NCI-H524 (cell line): ENCODE measurements at regions not wholly inside any gene's neighbourhood (a gene's known extent, or its start where the extent isn't known, plus 50 kb on each side); places are given as distances from the start of the nearest gene placed in this dataset.

Experiments used
- DNase-seq, 2 experiments: peaks; one replicate each; lab custom pipeline; 2025; lab: John Stamatoyannopoulos, UW

DNA sequence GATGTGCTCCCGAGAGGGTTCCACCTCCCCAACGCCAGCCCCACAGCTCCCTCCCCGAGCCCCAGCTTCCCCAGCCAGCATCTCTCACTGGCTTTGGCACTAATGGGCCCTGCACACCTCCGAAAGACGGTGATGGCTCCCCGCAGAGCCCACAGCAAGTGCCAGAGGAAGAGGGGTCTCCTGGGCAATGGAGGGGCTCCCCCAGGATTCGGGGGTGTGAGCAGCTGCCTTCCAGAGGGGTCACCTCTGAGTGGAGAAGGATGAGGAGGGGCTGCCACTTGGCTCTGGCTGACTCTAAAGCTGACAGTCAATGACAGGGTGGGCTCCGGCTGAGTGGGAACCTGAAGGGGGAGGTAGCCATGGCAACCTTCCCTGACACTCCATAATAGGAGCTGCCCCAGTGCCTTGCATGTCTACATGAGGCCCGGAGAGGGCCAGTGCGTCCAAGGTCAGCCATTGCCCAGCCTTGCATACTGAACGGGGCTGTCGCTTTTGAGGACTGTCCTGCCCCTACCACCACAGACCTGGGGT, 98.6 kb upstream of the SYT13 start:
- no peak for DNase-seq

DNA sequence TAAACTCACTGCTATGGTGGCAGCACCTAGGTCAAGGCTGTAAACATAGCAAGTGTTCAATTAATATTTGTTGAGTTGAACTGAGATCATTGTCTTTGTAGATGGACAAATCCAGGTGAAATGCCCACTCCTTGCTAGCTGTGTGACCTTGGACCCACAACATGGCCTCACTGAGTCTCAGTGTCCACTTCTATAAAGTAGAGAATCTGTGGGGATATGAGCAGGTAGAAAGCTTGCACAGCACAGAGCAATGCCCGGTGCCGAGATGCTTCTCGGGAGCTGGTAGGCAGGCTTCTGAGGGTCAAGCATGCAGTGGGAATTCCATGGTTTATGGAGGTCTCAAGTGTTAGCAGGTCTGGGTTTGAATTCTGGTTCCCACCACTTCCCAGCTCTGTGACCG, 97.9 kb upstream of the SYT13 start:
- DNase-seq, result no peak

DNA sequence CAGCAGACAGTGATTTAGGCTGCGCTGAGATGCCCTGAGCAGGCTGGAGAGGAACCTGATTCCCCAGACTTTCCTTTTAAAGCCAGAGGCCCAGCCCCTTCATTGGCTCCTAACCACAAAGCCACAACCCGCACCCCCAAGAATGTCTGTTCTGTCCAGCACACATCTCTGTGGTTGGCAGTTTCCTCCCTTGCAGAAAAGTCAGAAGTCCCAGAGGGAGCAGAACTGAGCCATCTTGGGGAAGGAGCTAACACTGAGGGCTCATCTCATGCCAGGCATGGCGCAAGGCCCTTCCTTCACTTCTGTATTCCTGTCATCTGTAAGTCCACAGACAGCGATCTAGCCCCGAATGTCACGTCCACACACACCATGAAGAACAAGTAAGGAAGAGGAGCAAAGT, 97.1 kb upstream of the SYT13 start:
- DNase-seq, result peak in 1 of 2 experiments; percentile 10

DNA sequence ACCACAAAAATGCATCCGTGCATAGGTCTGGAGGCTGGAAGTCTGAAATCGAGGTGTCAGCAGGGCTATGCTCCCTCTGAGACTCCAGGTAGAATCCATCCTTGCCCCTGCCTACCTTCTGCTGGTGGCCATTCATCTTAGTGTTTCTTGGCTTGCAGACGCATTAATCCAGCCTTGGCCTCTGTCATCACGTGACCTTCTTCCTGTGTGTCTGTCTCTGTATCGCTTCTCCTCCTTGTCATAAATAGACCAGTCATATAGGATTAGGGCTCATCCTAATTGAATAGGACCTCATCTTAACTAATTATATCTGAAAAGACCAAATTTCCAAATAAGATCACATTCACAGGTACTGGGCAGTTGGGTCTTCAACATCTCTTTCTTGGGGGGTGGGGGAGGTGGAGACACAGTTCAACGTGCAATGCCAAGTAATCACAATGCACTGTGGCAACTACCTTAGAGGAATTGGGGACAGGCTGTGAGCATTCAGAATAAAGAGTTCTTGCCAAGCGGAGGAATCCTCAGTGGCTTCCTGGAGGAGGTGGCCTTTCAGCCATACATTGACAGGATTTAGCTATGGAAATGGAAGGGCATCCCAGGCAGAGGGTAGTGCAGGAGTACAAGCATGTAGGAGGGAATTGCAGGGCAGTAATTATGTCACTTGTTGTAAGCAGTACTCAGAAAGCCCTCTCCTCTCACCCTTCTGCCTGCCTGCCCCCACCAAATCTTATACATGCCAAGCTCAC, 96.2 kb upstream of the SYT13 start:
- DNase-seq, result no peak

DNA sequence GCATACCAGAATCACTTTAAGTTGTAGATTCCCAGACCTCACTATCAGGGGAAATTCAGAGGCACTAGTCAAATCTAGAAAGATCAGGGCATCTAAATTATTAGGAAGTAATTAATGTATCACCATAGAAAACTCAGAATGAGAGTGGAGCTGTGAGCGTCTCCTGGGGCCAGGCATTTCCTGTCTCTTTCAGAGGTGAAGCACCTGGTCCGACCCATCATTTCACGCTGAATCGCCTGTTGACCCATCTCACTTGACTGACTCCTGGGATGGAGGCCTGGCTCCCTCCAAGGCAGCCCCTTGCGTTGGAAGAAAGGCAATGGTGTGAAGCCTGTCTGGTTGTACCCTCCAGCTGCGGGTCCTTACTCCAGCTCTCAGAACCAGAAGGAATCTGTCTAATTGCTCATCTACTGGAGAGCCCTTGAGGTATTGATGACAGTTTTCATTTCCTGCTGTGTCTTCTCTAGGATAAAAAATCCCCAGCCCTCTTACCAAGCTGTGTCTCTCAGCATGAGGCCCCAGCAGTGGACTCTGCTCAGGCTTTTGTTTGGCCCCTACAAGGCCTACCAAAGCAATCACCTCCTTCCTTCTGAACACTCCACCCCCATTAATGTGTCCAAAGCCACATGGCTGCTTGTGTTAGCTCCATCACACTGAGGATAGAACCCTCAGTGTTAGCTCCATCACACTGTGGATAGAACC, 93.2 kb upstream of the SYT13 start:
- peak; percentile 70 to 86 for DNase-seq

DNA sequence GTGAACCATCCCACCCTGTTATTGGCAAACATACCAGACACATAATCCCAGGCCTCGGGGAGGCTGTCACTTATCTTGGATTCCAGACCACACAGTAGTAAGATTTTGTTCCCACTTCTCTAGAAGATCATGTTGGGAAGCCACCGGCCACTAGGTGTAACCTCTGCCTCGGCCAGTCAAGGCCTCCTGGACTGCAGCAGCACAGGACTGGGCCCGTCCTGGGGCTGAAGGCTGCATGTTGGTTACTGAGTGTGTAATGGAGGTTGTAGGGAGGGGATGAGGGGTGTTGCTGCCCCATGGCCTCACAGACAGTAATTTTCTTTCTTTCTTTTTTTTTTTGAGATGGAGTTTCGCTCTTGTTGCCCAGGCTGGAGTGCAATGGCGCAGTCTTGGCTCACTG, 92.4 kb upstream of the SYT13 start:
- no peak for DNase-seq

DNA sequence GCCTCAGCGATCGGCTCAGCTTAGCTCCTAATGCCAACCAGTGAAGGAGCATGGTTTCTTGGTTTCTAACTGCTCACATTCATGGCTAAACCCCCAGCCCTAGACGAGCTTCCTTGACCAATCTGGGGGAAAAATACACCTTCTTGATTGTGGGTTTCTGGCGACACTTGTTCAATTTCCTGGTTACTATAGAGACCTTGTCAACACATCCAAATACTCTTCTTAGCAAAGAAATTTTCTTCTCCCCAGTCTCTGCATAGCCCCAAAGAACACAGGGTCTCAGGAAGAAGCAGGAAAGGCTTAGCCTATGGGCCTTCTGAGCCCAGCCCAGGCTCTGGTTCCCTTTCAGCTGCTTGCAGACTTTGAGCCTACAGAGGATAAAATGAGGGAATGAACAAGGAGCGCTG, 88.5 kb upstream of the SYT13 start:
- DNase-seq, result no peak

DNA sequence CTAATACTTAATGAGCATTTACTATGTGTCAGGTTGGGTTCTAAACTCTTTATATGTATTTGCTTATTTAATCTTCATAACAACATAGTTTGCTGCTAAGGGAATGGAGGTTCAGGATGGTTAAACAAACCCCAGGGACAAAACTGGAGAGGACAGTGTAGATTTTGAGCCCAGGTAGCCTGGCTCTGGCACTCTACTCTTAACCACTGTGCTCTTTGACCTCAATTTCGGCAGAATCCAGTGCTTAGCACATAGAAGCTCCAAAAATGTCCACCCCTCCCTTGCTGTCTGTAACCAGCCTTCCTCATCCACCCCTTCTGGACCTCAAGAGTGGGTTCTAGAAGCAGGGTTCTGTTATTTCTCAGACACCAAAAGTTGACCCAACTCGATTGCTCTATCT, 88.0 kb upstream of the SYT13 start:
- no peak for DNase-seq

DNA sequence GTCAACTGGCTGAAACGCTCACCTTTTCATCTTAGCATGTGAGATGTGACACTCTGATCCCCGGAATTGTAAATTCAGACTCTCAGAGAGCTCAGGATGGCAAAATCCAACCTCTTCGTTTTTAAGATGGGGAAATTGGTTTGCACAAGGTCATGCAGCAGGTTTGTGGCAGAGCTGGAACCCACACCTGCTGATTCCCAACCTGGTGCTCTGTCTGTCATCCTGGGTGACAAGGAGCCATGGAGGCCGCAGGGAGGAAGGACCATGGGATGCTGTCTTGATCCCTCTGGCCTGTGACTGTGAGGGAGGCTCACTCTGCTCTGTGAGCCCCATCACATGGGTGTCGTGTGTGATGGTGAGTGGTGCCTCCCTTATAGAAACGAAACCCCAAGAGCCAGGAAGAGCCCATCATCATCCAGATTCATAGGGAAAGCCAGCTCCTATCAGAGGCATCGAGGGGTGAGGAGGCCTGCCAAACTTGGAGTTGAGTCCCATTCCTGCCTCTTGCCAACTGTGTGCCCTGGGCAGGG, 87.4 kb upstream of the SYT13 start:
- no peak for DNase-seq

DNA sequence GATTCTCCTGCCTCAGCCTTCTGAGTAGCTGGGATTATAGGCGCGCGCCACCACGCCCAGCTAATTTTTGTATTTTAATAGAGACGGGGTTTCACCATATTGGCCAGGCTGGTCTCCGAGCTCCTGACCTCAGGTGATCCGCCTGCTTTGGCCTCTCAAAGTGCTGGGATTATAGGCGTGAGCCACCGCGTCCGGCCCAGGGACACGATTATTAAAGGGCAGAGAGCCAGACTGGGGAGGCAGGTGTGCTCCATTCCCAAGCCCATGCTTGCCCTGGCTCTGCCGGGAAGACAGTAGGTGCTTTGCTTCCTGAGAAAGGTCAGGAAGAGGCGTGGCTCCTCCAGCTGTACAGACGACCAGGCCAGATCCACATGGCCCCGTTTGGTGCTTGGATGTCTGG, 86.3 kb upstream of the SYT13 start:
- DNase-seq, result peak in 1 of 2 experiments; percentile 31

DNA sequence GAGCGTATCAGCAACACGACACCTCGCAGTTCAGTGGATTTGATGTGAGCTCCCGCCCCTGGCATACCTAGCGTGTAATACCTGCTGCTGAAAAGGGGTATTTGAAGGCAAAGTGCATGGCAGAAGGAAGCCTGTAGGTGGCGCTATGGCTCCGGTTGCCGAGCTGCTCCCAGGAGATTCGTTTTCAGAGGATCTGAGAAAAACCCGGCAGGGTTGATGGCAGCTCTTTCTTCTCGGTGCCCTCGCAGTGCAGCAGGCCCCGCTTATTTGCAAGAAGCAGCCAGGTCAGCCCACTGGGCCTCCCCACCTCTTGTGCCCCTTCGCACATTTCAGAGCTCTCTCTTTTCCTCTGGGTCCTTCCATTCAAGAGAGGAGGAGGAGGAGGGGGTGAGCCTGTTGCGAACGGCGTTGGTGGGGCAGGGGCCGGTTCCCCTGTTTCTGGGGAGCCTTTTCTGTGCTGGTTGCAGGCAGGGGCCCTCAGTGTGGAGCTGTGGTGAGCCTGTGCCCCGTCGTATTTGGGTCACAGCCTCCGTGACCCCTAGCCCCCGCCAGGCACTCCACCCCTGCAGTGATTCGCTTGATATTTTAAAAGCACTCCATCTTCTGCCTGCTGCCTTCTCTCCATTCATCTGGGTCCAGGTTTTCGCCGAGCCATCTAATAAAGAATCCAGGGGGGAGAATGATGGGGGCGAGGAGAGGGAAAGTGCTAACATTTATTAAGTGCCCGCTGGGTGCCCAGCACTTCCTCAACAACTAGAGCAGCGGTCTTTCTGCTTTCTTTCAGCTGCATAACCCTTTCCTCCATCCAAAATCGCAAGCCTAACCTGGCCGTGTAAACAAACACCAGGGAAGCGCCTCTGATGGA, 85.3 kb upstream of the SYT13 start:
- DNase-seq, result peak; percentile 72 to 90

DNA sequence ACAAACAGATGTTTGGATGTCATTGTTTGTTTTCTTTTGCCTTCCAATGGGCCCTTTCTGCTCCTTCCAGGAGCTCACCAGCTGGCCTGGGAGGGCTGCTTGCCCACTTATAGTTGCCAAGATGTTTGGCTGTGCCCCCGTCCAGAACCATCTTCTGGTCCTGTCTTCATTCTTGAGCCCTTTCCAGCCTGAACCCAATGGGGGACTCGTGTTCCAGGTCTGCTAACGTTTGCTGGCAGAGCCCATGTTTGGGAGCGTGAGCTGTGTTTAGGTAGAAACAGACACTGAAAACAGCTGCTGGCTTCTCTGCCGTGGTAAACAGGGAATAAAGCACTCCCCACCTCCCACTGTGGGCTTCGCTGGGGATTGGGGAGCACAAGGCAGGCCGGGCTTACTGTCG, 83.2 kb upstream of the SYT13 start:
- DNase-seq, result no peak

DNA sequence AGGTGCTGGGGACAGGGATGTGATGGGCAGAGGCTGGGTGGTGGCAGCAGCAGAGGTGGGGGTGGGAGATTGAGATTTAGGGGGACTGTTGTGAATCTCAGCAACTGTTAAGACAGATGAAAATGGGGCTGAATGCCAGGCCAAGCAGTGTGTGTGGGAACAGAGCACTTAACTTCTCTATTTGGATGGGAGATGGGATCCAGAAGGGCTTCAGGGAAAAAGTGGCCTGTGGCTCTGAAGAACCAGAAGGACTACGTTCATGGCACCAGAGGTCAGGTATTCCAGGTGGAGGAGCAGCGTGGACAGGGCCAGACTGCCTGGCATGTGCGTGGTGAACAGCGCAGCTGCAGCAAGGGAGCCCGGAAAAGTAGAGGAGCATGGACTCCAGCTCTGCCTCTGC, 82.6 kb upstream of the SYT13 start:
- no peak for DNase-seq

DNA sequence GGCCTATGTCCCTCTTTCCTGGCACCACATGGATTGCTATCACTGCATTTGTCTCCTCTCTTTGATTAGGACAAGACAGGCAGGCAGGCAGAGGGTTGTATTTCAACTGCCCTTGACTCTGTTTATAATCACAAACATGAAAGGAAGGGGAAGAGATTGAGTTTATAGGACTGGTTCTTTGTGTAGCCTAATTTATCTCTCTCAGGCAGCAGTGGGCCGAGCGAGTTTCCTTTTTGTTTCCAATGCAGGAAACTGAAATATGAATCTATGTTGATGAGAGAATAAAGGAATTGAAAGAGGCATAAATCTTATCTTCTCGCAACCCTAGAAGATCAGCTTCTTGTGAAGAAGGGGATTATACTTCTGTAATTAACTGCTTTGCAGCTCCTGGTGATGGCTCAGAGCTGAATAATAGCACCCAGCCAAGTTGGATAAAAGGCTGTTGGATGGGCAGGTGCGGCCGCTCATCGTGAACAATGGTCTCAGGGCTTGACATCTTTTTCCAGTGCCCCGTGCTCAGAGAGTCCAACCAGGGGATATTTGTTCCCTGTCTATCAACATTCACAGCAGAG, 80.6 kb upstream of the SYT13 start:
- DNase-seq, result peak in 1 of 2 experiments; percentile 57

DNA sequence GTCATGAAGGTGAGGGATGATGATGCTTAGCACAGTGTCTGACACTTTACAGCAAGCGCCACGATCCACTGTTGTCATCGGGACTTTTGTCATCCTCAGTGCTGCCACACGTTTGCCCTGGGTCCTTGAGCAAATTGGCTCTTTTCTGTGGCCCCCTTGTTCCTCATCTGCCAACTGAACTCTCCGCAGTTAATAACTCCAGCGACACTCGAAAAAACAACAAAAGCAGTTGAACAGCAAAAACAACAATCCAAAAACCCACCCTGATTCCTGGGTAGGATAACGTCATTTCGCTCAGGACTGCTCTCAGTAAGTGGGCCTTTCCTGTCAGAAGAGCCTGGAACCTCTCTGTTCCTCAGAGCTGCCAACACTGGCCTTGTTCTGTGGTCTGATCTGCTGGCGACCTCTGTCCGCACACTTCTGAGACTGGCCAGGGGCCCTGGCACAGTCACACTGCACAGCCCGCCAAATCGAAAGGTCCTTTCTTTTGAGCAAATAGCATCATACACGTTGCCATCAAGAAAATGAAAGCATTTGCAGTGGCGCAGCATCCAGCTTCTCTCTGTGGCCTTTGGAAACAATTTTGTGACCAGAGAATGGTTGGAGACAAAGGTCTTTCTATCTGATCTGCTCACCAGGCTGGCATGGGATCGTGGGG, 79.9 kb upstream of the SYT13 start:
- no peak for DNase-seq

DNA sequence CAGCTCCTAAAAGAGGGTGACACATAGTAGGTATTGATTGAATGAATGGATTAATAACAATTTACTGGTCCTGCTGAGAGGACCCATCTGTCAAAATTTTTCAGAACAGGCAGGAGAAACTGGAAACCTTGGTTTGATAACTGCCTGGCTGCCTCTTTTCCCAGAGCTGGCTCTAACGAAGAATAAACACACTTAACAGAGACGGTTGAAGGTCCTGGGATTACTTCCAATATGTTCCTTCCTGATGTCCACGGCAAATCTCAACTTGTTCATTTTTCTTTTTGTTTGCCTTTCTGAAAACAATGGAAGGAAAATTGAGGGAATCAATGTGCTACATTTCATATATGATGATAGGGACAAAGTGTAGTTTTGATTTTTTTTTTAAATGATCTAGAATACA, 76.5 kb upstream of the SYT13 start:
- peak; percentile 62 to 84 for DNase-seq

DNA sequence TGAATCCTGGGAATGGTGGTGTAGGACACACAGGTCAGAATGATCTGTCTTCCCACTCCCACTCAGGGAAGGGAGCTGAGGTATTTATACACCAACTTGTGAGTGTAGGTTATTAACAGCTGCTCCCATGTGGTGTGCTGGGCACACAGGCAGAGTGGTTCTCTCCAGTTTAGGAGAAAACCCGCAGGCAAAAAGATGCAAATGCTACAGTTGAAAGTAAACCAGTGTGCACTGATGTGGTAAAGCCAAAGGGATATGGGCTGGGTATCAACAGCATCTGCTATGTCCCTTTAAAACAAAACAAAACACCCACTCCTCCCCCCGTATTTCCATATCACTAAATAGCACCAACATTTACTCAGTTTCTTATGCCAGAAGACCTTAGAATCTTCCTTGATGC, 75.4 kb upstream of the SYT13 start:
- no peak for DNase-seq

DNA sequence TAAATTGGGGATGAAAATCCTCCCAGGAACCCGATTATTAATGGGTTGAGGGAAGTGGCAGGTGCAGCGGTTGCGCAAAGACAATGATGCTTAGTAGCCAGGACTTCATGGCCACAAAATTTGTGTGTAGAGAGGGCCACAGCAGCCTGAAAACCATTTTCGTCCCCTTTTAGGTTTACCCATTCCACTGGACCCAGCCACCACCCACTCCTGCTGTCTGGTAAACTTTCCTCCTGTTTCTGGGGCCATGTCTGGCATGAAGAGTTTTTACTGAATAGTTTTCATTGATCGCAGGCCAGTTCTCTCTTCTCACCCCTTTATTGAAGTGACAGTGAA, 69.5 kb upstream of the SYT13 start:
- no peak for DNase-seq

DNA sequence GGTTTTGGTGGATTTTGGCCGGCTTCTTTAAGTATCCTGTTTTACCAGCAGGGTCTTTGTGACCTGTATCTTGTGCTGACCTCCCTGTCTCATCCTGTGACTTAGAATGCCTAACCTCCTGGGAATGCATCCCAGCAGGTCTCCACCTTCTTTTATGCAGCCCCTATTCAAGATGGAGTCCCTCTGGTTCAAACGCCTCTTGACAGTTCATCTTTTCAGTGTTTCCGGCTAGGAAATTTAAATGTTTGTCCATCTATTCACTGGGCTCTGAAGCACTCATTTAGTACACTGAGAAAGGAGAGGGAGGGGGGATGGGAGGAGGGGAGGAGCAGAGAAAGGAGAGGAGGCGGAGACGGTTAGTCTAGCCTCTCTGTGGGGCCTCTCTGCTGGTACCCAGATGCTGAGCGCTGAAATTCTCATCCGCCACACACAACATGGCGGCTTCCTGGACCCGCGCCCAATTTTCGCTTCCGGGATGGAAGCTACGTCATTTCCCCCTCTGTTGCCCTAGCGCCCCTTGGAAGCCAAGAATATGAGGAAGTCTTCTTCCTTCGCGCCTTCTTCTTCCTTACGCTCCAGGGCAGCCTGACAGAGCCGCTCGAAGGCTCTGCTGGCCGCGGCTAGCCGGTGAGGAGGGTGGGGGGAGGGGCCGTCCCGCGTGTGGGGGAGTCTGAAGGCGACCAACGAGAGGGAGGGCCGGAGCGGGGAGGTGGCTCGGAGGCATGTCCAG, 69.0 kb upstream of the SYT13 start:
- peak; percentile 76 to 88 for DNase-seq

DNA sequence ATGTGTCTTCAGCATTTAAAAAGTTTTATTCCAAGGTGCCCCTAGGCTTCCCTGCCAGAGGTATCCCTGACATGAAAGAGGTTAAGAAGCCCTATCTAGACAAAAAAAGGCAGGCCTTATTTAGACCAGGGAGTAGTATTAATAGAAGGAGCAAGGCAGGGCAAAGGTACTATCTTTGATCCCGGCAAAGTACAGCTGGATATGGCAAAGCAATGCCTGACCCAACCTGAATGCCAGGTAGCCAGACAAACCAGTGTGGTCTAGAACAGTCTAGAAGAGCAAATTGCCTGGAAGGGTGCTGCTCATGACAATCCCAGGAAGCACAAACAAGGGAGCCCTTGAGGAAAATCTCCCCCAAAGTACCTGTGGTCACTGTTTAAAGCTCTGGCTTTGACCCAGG, 62.6 kb upstream of the SYT13 start:
- no peak for DNase-seq
